Body of pancreas (tissue), 4 donors: ENCODE measurements at regions not wholly inside any gene's neighbourhood (a gene's known extent, or its start where the extent isn't known, plus 50 kb on each side); places are given as distances from the start of the nearest gene placed in this dataset.

ENCODE experiments used
- CTCF ChIP-seq, 7 experiments: fragments of 450-650 bp in 4 of 7; fragments of 200-600 bp in 3 of 7; sonication (generic) in 3 of 7; IDR thresholded peaks; one replicate each; pipeline ENCODE4 v1.5.1; 2016 to 2019; ENCODE audit warnings: antibody characterized with exemption in 7 of 7
- POLR2A ChIP-seq, 3 donors: fragments of 450-650 bp; IDR thresholded peaks; one replicate each; pipeline ENCODE4 v1.6.1; 2016; ENCODE audit warnings: antibody characterized with exemption in 3 of 3, mild to moderate bottlenecking in 2 of 3

GRCh38 chr5:117327511-117327910 is 752.9 kb upstream of the SEMA6A start:
- TF ChIP-seq CTCF (IDR thresholded peaks at IDR 0.05) (no peak), POLR2A (IDR thresholded peaks at IDR 0.05) (no peak)
